ENCODE measurements at regions not wholly inside any gene's neighbourhood (a gene's known extent, or its start where the extent isn't known, plus 50 kb on each side); places are given as distances from the start of the nearest gene placed in this dataset.

- no peak for TF ChIP-seq CTCF (IDR thresholded peaks at IDR 0.05; ENCODE audit: control insufficient read depth, insufficient read depth, low read depth, low read length, missing control alignments)
- DNase-seq (ENCODE audit: low read depth) = no peak
Observed at GRCh38 chr12:42733911-42734310, 144.4 kb upstream of the PRICKLE1 start.

GRCh38 chr12:42732908-42733411 lies 143.4 kb upstream of the PRICKLE1 start:
- no peak for TF ChIP-seq CTCF (IDR thresholded peaks at IDR 0.05; ENCODE audit: control insufficient read depth, insufficient read depth, low read depth, low read length, missing control alignments)
- H3K4me3 ChIP-seq (ENCODE audit: control insufficient read depth, low read depth, low read length) = no peak overlapping the region
- no peak for DNase-seq (ENCODE audit: low read depth)

More at GRCh38 chr12:42733911-42734310, 144.4 kb upstream of the PRICKLE1 start:
- H3K4me3 ChIP-seq (ENCODE audit: control insufficient read depth, low read depth, low read length) = no peak overlapping the region

GRCh38 chr12:42730291-42730690 lies 140.7 kb upstream of the PRICKLE1 start:
- no peak overlapping the region for H3K4me3 ChIP-seq (ENCODE audit: control insufficient read depth, low read depth, low read length)
- no peak for TF ChIP-seq CTCF (IDR thresholded peaks at IDR 0.05; ENCODE audit: control insufficient read depth, insufficient read depth, low read depth, low read length, missing control alignments)
- DNase-seq (ENCODE audit: low read depth) = no peak

GRCh38 chr12:42729535-42729900 lies 140.0 kb upstream of the PRICKLE1 start:
- no peak for TF ChIP-seq CTCF (IDR thresholded peaks at IDR 0.05; ENCODE audit: control insufficient read depth, insufficient read depth, low read depth, low read length, missing control alignments)
- no peak overlapping the region for H3K4me3 ChIP-seq (ENCODE audit: control insufficient read depth, low read depth, low read length)
- DNase-seq (ENCODE audit: low read depth) = no peak

GRCh38 chr12:42728770-42729534 lies 139.4 kb upstream of the PRICKLE1 start:
- no peak for DNase-seq (ENCODE audit: low read depth)
- H3K4me3 ChIP-seq (ENCODE audit: control insufficient read depth, low read depth, low read length) = no peak overlapping the region
- no peak for TF ChIP-seq CTCF (IDR thresholded peaks at IDR 0.05; ENCODE audit: control insufficient read depth, insufficient read depth, low read depth, low read length, missing control alignments)

- H3K4me3 ChIP-seq (ENCODE audit: control insufficient read depth, low read depth, low read length) = no peak overlapping the region
- TF ChIP-seq CTCF (IDR thresholded peaks at IDR 0.05; ENCODE audit: control insufficient read depth, insufficient read depth, low read depth, low read length, missing control alignments) = no peak
- DNase-seq (ENCODE audit: low read depth) = no peak
Observed at GRCh38 chr12:42728287-42728686, 138.7 kb upstream of the PRICKLE1 start.

Measured in AG09309 (cell line).